H9 (cell line): ENCODE measurements at regions not wholly inside any gene's neighbourhood (a gene's known extent, or its start where the extent isn't known, plus 50 kb on each side); places are given as distances from the start of the nearest gene placed in this dataset.

ENCODE experiments used
- DNase-seq: peaks from one replicate; pipeline ENCODE4 v3.0.0-alpha.2; 2017
- H2AFZ ChIP-seq: one replicate; pipeline ENCODE4 v1.6.1; 2013; ENCODE audit warnings: mild to moderate bottlenecking, low read length, control low read depth, moderate library complexity
- H2AK5ac ChIP-seq: 2 replicates; pipeline ENCODE4 v1.6.1; 2013; ENCODE audit warnings: low read length, control low read depth, mixed read lengths; ENCODE audit not compliant: insufficient read length
- H2BK120ac ChIP-seq: one replicate; pipeline ENCODE4 v1.6.1; 2013; ENCODE audit warnings: low read depth, mild to moderate bottlenecking, low read length, control low read depth, inconsistent platforms; ENCODE audit not compliant: poor library complexity, severe bottlenecking
- H2BK12ac ChIP-seq: 2 replicates; pipeline ENCODE4 v1.6.1; 2013; ENCODE audit warnings: low read length, control low read depth, mixed read lengths, low read depth; ENCODE audit not compliant: insufficient read length
- H2BK15ac ChIP-seq: 2 replicates; pipeline ENCODE4 v1.6.1; 2013; ENCODE audit warnings: low read depth, low read length, control low read depth
- H2BK20ac ChIP-seq: one replicate; pipeline ENCODE4 v1.6.1; 2013; ENCODE audit warnings: low read depth, mild to moderate bottlenecking, low read length, control low read depth, inconsistent platforms; ENCODE audit not compliant: poor library complexity, severe bottlenecking
- H2BK5ac ChIP-seq: 2 replicates; pipeline ENCODE4 v1.6.1; 2013; ENCODE audit warnings: low read length, control low read depth, mixed read lengths; ENCODE audit not compliant: insufficient read length
- H3K14ac ChIP-seq: 2 replicates; pipeline ENCODE4 v1.6.1; 2013; ENCODE audit warnings: low read length, control low read depth; ENCODE audit not compliant: insufficient read depth
- H3K18ac ChIP-seq: 2 replicates; pipeline ENCODE4 v1.6.1; 2013; ENCODE audit warnings: low read depth, mild to moderate bottlenecking, mixed read lengths, low read length, control low read depth; ENCODE audit not compliant: insufficient read length
- H3K23ac ChIP-seq: 2 replicates; pipeline ENCODE4 v1.6.1; 2013; ENCODE audit warnings: low read length, control low read depth, mixed read lengths, low read depth; ENCODE audit not compliant: insufficient read length
- H3K23me2 ChIP-seq: 2 replicates; pipeline ENCODE4 v1.6.1; 2013; ENCODE audit warnings: low read depth, mild to moderate bottlenecking, mixed read lengths, low read length, control low read depth; ENCODE audit not compliant: insufficient read length, poor library complexity, severe bottlenecking
- H3K27ac ChIP-seq: 2 replicates; pipeline ENCODE4 v1.5.1; 2013; ENCODE audit warnings: low read length, control low read depth, mixed read lengths, low read depth; ENCODE audit not compliant: insufficient read length
- H3K27me3 ChIP-seq: 2 replicates; pipeline ENCODE4 v1.6.1; 2013; ENCODE audit warnings: low read length, control low read depth, inconsistent platforms; ENCODE audit not compliant: insufficient read depth
- H3K4ac ChIP-seq: 2 replicates; pipeline ENCODE4 v1.6.1; 2013; ENCODE audit warnings: low read depth, mild to moderate bottlenecking, control low read depth, inconsistent platforms, low read length, moderate library complexity
- H3K4me1 ChIP-seq: 2 replicates; pipeline ENCODE4 v1.6.1; 2013; ENCODE audit warnings: low read length, control low read depth, inconsistent platforms; ENCODE audit not compliant: insufficient read depth
- H3K4me2 ChIP-seq: 2 replicates; pipeline ENCODE4 v1.6.1; 2013; ENCODE audit warnings: low read length, control low read depth, mixed read lengths; ENCODE audit not compliant: insufficient read length, insufficient read depth
- H3K56ac ChIP-seq: 2 replicates; pipeline ENCODE4 v1.6.1; 2013; ENCODE audit warnings: low read depth, mild to moderate bottlenecking, mixed read lengths, low read length, control low read depth; ENCODE audit not compliant: insufficient read length
- H3K79me1 ChIP-seq: 2 replicates; pipeline ENCODE4 v1.6.1; 2013; ENCODE audit warnings: low read depth, mild to moderate bottlenecking, moderate library complexity, low read length, control low read depth, inconsistent platforms; ENCODE audit not compliant: insufficient read depth, poor library complexity, severe bottlenecking
- H3K79me2 ChIP-seq: 2 replicates; pipeline ENCODE4 v1.6.1; 2013; ENCODE audit warnings: low read length, control low read depth, inconsistent platforms; ENCODE audit not compliant: insufficient read depth
- H3K9ac ChIP-seq: 2 replicates; pipeline ENCODE4 v1.6.1; 2013; ENCODE audit warnings: low read length, control low read depth, mixed read lengths; ENCODE audit not compliant: insufficient read length; ENCODE audit errors: extremely low read depth
- H3K9me3 ChIP-seq: one replicate; pipeline ENCODE4 v1.6.1; 2013; ENCODE audit warnings: low read depth, low read length, inconsistent platforms; ENCODE audit not compliant: control insufficient read depth
- H3T11ph ChIP-seq: one replicate; pipeline ENCODE4 v1.6.1; 2013; ENCODE audit warnings: mild to moderate bottlenecking, low read length, control low read depth, inconsistent platforms
- H4K20me1 ChIP-seq: one replicate; pipeline ENCODE4 v1.6.1; 2013; ENCODE audit not compliant: control insufficient read depth, insufficient read length, insufficient read depth
- H4K5ac ChIP-seq: 2 replicates; pipeline ENCODE4 v1.6.1; 2013; ENCODE audit warnings: low read depth, mild to moderate bottlenecking, mixed read lengths, low read length, control low read depth; ENCODE audit not compliant: insufficient read length
- H4K8ac ChIP-seq: replicated peaks from 2 replicates; pipeline ENCODE4 v1.6.1; 2013; ENCODE audit warnings: low read length, control low read depth, mixed read lengths, low read depth; ENCODE audit not compliant: insufficient read length
- H4K91ac ChIP-seq: 2 replicates; pipeline ENCODE4 v1.6.1; 2013; ENCODE audit warnings: low read depth, mild to moderate bottlenecking, moderate library complexity, mixed read lengths, low read length, control low read depth; ENCODE audit not compliant: insufficient read length
- H3K27ac Mint-ChIP-seq, 3 experiments: 2 replicates in 2 of 3; 3 replicates in 1 of 3; pipeline ENCODE4 v1.8.0; 2020 to 2021; ENCODE audit warnings: mixed read lengths in 3 of 3, mild to moderate bottlenecking in 1 of 3, moderate library complexity in 1 of 3
- H3K27me3 Mint-ChIP-seq: 2 replicates; pipeline ENCODE4 v1.8.0; 2021; ENCODE audit warnings: low read depth, mild to moderate bottlenecking, moderate library complexity, mixed read lengths
- H3K36me3 Mint-ChIP-seq, 3 experiments: 2 replicates in 2 of 3; 3 replicates in 1 of 3; pipeline ENCODE4 v1.8.0; 2020 to 2021; ENCODE audit warnings: low read depth in 3 of 3, mixed read lengths in 3 of 3; ENCODE audit not compliant: insufficient read depth in 1 of 3
- H3K4me1 Mint-ChIP-seq, 2 experiments: 2 replicates each; pipeline ENCODE4 v1.8.0; 2020; ENCODE audit warnings: mixed read lengths in 2 of 2
- H3K4me3 Mint-ChIP-seq, 2 experiments: 2 replicates in 1 of 2; 3 replicates in 1 of 2; pipeline ENCODE4 v1.8.0; 2020 to 2021; ENCODE audit warnings: mild to moderate bottlenecking in 2 of 2, mixed read lengths in 2 of 2, moderate library complexity in 1 of 2
- H3K9me3 Mint-ChIP-seq, 2 experiments: 2 replicates in 1 of 2; 3 replicates in 1 of 2; pipeline ENCODE4 v1.8.0; 2020; ENCODE audit warnings: mild to moderate bottlenecking in 2 of 2, mixed read lengths in 2 of 2, moderate library complexity in 1 of 2
- WGBS: extraction: QIAGEN DNeasy Blood & Tissue Kit; methylation state at CpG from one replicate; pipeline ENCODE4 v1.1.7; 2013; ENCODE audit warnings: missing lambda C conversion rate, low lambda C conversion rate, mixed read lengths; ENCODE audit not compliant: insufficient read length; ENCODE audit errors: extremely low coverage; 5-methylcytosine and 5-hydroxymethylcytosine counted together
- TF ChIP-seq, protein P1 (sequence below): fragments of 200-600 bp; sonication (generic); conservative IDR thresholded peaks from 3 replicates; pipeline ENCODE4 v1.8.0; 2021; ENCODE audit warnings: antibody characterized with exemption, mild to moderate bottlenecking

GRCh38 chr11:128029219-128029722 is 558.1 kb downstream of the ETS1 start:
- H3K27me3 Mint-ChIP-seq, result no peaks in the 10 kb centered on the region; the same call in none of the 2 replicates
- H3K9me3 Mint-ChIP-seq, result no peaks in the 10 kb centered on the region
- H2BK5ac ChIP-seq, result no peak overlapping the region
- no peak overlapping the region for H4K91ac ChIP-seq
- TF ChIP-seq, protein P1, sequence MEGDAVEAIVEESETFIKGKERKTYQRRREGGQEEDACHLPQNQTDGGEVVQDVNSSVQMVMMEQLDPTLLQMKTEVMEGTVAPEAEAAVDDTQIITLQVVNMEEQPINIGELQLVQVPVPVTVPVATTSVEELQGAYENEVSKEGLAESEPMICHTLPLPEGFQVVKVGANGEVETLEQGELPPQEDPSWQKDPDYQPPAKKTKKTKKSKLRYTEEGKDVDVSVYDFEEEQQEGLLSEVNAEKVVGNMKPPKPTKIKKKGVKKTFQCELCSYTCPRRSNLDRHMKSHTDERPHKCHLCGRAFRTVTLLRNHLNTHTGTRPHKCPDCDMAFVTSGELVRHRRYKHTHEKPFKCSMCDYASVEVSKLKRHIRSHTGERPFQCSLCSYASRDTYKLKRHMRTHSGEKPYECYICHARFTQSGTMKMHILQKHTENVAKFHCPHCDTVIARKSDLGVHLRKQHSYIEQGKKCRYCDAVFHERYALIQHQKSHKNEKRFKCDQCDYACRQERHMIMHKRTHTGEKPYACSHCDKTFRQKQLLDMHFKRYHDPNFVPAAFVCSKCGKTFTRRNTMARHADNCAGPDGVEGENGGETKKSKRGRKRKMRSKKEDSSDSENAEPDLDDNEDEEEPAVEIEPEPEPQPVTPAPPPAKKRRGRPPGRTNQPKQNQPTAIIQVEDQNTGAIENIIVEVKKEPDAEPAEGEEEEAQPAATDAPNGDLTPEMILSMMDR, result no peak
- H3K4me1 ChIP-seq, result no peaks in the 10 kb centered on the region; the same call in 1 of the 2 replicates
- no peak overlapping the region for H2BK12ac ChIP-seq
- H3K4me2 ChIP-seq, result no peak overlapping the region
- no peak overlapping the region for H3K23ac ChIP-seq
- H3K36me3 Mint-ChIP-seq, result no peaks in the 10 kb centered on the region
- no peak overlapping the region for H3K27ac ChIP-seq
- no peaks in the 10 kb centered on the region for H3K9me3 ChIP-seq
- no peak overlapping the region for H2BK20ac ChIP-seq
- no peak overlapping the region for H2AFZ ChIP-seq
- no peak overlapping the region for H3K4ac ChIP-seq
- H3K4me3 Mint-ChIP-seq, result no peak overlapping the region
- WGBS, result no CpG with 5 or more reads among the region's 1 CpG
- H2AK5ac ChIP-seq, result no peak overlapping the region
- no peak overlapping the region for H4K5ac ChIP-seq
- no peak overlapping the region for H3K27ac Mint-ChIP-seq
- no peak overlapping the region for H3K18ac ChIP-seq
- no peaks in the 10 kb centered on the region for H3K23me2 ChIP-seq
- H3K27me3 ChIP-seq, result no peaks in the 10 kb centered on the region
- H2BK120ac ChIP-seq, result no peak overlapping the region
- H3K79me2 ChIP-seq, result no peaks in the 10 kb centered on the region
- H4K20me1 ChIP-seq, result no peaks in the 10 kb centered on the region
- no peak overlapping the region for H2BK15ac ChIP-seq
- DNase-seq, result no peak
- no peak overlapping the region for H3K14ac ChIP-seq
- H3K9ac ChIP-seq, result no peak overlapping the region
- no peaks in the 10 kb centered on the region for H3K79me1 ChIP-seq
- H3T11ph ChIP-seq, result no peak overlapping the region
- peaks cover 7% of the 10 kb centered on the region in 2 experiments for H3K4me1 Mint-ChIP-seq
- H3K56ac ChIP-seq, result no peak overlapping the region
- H4K8ac ChIP-seq, result no peak overlapping the region
